Bronchial epithelial cell (primary cell): ENCODE measurements at regions not wholly inside any gene's neighbourhood (a gene's known extent, or its start where the extent isn't known, plus 50 kb on each side); places are given as distances from the start of the nearest gene placed in this dataset.

Experiments used
- DNase-seq: peaks from one replicate; pipeline ENCODE4 v3.0.0-alpha.2; 2010; ENCODE audit warnings: low read depth
- FAIRE-seq: peaks from 2 replicates; lab custom pipeline; 2011; peaks lifted over from hg19 to GRCh38; lab: Jason Lieb, UNC
- H3K27me3 ChIP-seq: 2 replicates; pipeline ENCODE4 v1.5.1; 2011; ENCODE audit warnings: low read length; ENCODE audit not compliant: control insufficient read depth, insufficient read depth
- H3K36me3 ChIP-seq: 2 replicates; pipeline ENCODE4 v1.5.1; 2011; ENCODE audit warnings: low read length; ENCODE audit not compliant: control insufficient read depth, insufficient read depth
- H3K4me3 ChIP-seq: 2 replicates; pipeline ENCODE4 v1.5.1; 2011; ENCODE audit warnings: mild to moderate bottlenecking, low read depth, low read length, control low read depth
- CTCF ChIP-seq: IDR thresholded peaks from 2 replicates; pipeline ENCODE4 v1.5.1; 2011; ENCODE audit warnings: mild to moderate bottlenecking, moderate library complexity, low read length, control low read depth, inconsistent platforms; ENCODE audit not compliant: insufficient read depth, severe bottlenecking

- no peak overlapping the region for H3K4me3 ChIP-seq
- H3K36me3 ChIP-seq = no peaks in the 10 kb centered on the region
- no peak for TF ChIP-seq CTCF
- DNase-seq = no peak
- FAIRE-seq = no peak
- no peaks in the 10 kb centered on the region for H3K27me3 ChIP-seq
These were observed 316.7 kb downstream of the CHRM3 start for GRCh38 chr1:239703075-239703474.

GRCh38 chr1:239706245-239706892 is 320.0 kb downstream of the CHRM3 start:
- FAIRE-seq = no peak
- Histone ChIP-seq H3K27me3 (no peaks in the 10 kb centered on the region), H3K36me3 (no peaks in the 10 kb centered on the region), H3K4me3 (no peak overlapping the region)
- DNase-seq = no peak
- no peak for TF ChIP-seq CTCF

- no peak for DNase-seq
- TF ChIP-seq CTCF = no peak
- no peak overlapping the region for H3K4me3 ChIP-seq
- no peaks in the 10 kb centered on the region for H3K36me3 ChIP-seq
- FAIRE-seq = no peak
- H3K27me3 ChIP-seq = no peaks in the 10 kb centered on the region
These were observed 321.2 kb downstream of the CHRM3 start for GRCh38 chr1:239707615-239708014.

GRCh38 chr1:239708622-239709021 is 322.3 kb downstream of the CHRM3 start:
- no peak overlapping the region for H3K4me3 ChIP-seq
- FAIRE-seq = no peak
- no peaks in the 10 kb centered on the region for H3K36me3 ChIP-seq
- TF ChIP-seq CTCF = no peak
- H3K27me3 ChIP-seq = no peaks in the 10 kb centered on the region
- DNase-seq = no peak

GRCh38 chr1:239711768-239712167 is 325.4 kb downstream of the CHRM3 start:
- TF ChIP-seq CTCF = no peak
- no peak for DNase-seq
- Histone ChIP-seq H3K36me3 (no peaks in the 10 kb centered on the region), H3K4me3 (no peak overlapping the region), H3K27me3 (no peaks in the 10 kb centered on the region)
- no peak for FAIRE-seq
